OCI-LY1 (cell line): ENCODE measurements at regions not wholly inside any gene's neighbourhood (a gene's known extent, or its start where the extent isn't known, plus 50 kb on each side); places are given as distances from the start of the nearest gene placed in this dataset.

Experiments
- H2AFZ ChIP-seq: fragments of 200-600 bp; sonication (generic), shearing (Covaris generic); 2 replicates; pipeline ENCODE4 v1.6.0; 2014; ENCODE audit warnings: antibody characterized with exemption, mild to moderate bottlenecking, low read length
- H3F3A ChIP-seq: fragments of 200-600 bp; sonication (generic), shearing (Covaris generic); 2 replicates; pipeline ENCODE4 v1.6.0; 2014; ENCODE audit warnings: mild to moderate bottlenecking, antibody characterized with exemption, low read length, moderate library complexity; ENCODE audit not compliant: insufficient read depth
- H3K27ac ChIP-seq: fragments of 200-600 bp; sonication (generic); 2 replicates; pipeline ENCODE4 v1.5.1; 2014; ENCODE audit warnings: low read length, mixed run types, mild to moderate bottlenecking, low read depth; ENCODE audit not compliant: poor library complexity, severe bottlenecking
- H3K27me3 ChIP-seq: fragments of 200-600 bp; sonication (generic); 2 replicates; pipeline ENCODE4 v1.6.0; 2014; ENCODE audit warnings: antibody characterized with exemption, mild to moderate bottlenecking, low read length, moderate library complexity; ENCODE audit not compliant: insufficient read depth
- H3K36me3 ChIP-seq: fragments of 200-600 bp; sonication (generic); 2 replicates; pipeline ENCODE4 v1.6.1; 2014; ENCODE audit warnings: mild to moderate bottlenecking, antibody characterized with exemption, low read length, moderate library complexity, mixed read lengths; ENCODE audit not compliant: insufficient read depth
- H3K4me1 ChIP-seq: fragments of 200-600 bp; sonication (generic); 2 replicates; pipeline ENCODE4 v1.5.1; 2014; ENCODE audit warnings: mild to moderate bottlenecking, low read length, moderate library complexity; ENCODE audit not compliant: insufficient read depth, severe bottlenecking
- H3K4me2 ChIP-seq: fragments of 200-600 bp; sonication (generic), shearing (Covaris generic); 2 replicates; pipeline ENCODE4 v1.6.1; 2014; ENCODE audit warnings: low read length
- H3K4me3 ChIP-seq: fragments of 200-600 bp; sonication (generic); 2 replicates; pipeline ENCODE4 v1.5.1; 2014; ENCODE audit warnings: low read length, low read depth, mild to moderate bottlenecking, mixed read lengths; ENCODE audit not compliant: poor library complexity, severe bottlenecking
- H3K79me2 ChIP-seq: fragments of 200-600 bp; shearing (Covaris generic); 2 replicates; pipeline ENCODE4 v1.6.1; 2016; ENCODE audit warnings: mixed run types, low read length, mixed read lengths; ENCODE audit not compliant: insufficient read depth
- H3K9ac ChIP-seq: fragments of 200-600 bp; sonication (generic), shearing (Covaris generic); 2 replicates; pipeline ENCODE4 v1.6.1; 2014; ENCODE audit warnings: mild to moderate bottlenecking, low read length, mixed read lengths
- H3K9me2 ChIP-seq: fragments of 200-600 bp; sonication (generic), shearing (Covaris generic); 2 replicates; pipeline ENCODE4 v1.6.1; 2014; ENCODE audit warnings: low read depth, mild to moderate bottlenecking, low read length, mixed read lengths
- H3K9me3 ChIP-seq: fragments of 200-600 bp; shearing (Covaris generic); 2 replicates; pipeline ENCODE4 v1.6.1; 2014; ENCODE audit warnings: low read length, mixed read lengths
- H4K20me1 ChIP-seq: fragments of 200-600 bp; sonication (generic), shearing (Covaris generic); 2 replicates; pipeline ENCODE4 v1.6.0; 2016; ENCODE audit warnings: mild to moderate bottlenecking, low read length; ENCODE audit not compliant: insufficient read depth
- EZH2 ChIP-seq: fragments of 200-600 bp; sonication (generic), shearing (Covaris generic); IDR thresholded peaks from 2 replicates; pipeline ENCODE4 v1.8.0; 2017; ENCODE audit warnings: borderline replicate concordance, mixed run types, mild to moderate bottlenecking, antibody characterized with exemption, low read length, moderate library complexity, mixed read lengths
- TF ChIP-seq, protein P1 (sequence below): fragments of 200-600 bp; sonication (generic), shearing (Covaris generic); IDR thresholded peaks from 2 replicates; pipeline ENCODE4 v1.5.1; 2017; ENCODE audit warnings: mild to moderate bottlenecking, antibody characterized with exemption, low read length, moderate library complexity, mixed read lengths

GRCh38 chr14:98298481-98299244 is 973.3 kb downstream of the BCL11B start:
- Histone ChIP-seq H2AFZ (no peak overlapping the region), H3K27me3 (no peaks in the 10 kb centered on the region), H3K9me3 (no peaks in the 10 kb centered on the region)

GRCh38 chr14:98301681-98302080 is 970.3 kb downstream of the BCL11B start:
- H3K36me3 ChIP-seq: no peaks in the 10 kb centered on the region
- H3K4me2 ChIP-seq: no peak overlapping the region
- TF ChIP-seq EZH2: no peak
- TF ChIP-seq, protein P1, sequence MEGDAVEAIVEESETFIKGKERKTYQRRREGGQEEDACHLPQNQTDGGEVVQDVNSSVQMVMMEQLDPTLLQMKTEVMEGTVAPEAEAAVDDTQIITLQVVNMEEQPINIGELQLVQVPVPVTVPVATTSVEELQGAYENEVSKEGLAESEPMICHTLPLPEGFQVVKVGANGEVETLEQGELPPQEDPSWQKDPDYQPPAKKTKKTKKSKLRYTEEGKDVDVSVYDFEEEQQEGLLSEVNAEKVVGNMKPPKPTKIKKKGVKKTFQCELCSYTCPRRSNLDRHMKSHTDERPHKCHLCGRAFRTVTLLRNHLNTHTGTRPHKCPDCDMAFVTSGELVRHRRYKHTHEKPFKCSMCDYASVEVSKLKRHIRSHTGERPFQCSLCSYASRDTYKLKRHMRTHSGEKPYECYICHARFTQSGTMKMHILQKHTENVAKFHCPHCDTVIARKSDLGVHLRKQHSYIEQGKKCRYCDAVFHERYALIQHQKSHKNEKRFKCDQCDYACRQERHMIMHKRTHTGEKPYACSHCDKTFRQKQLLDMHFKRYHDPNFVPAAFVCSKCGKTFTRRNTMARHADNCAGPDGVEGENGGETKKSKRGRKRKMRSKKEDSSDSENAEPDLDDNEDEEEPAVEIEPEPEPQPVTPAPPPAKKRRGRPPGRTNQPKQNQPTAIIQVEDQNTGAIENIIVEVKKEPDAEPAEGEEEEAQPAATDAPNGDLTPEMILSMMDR: no peak
- H3K9me2 ChIP-seq: no peaks in the 10 kb centered on the region
- no peaks in the 10 kb centered on the region for H3K27me3 ChIP-seq
- H3K9ac ChIP-seq: no peak overlapping the region
- H3K27ac ChIP-seq: no peak overlapping the region
- no peaks in the 10 kb centered on the region for H3K9me3 ChIP-seq
- H3K4me1 ChIP-seq: no peaks in the 10 kb centered on the region
- H3K79me2 ChIP-seq: no peaks in the 10 kb centered on the region
- H2AFZ ChIP-seq: no peak overlapping the region
- H4K20me1 ChIP-seq: no peaks in the 10 kb centered on the region
- H3F3A ChIP-seq: no peaks in the 10 kb centered on the region
- H3K4me3 ChIP-seq: no peak overlapping the region

More at GRCh38 chr14:98298481-98299244, 973.3 kb downstream of the BCL11B start:
- H4K20me1 ChIP-seq: no peaks in the 10 kb centered on the region
- H3K4me2 ChIP-seq: no peak overlapping the region
- H3K27ac ChIP-seq: no peak overlapping the region
- H3K79me2 ChIP-seq: no peaks in the 10 kb centered on the region
- H3K36me3 ChIP-seq: no peaks in the 10 kb centered on the region
- TF ChIP-seq EZH2: no peak
- TF ChIP-seq, protein P1: no peak
- H3K9ac ChIP-seq: no peak overlapping the region
- no peaks in the 10 kb centered on the region for H3K9me2 ChIP-seq
- no peaks in the 10 kb centered on the region for H3F3A ChIP-seq
- no peaks in the 10 kb centered on the region for H3K4me1 ChIP-seq
- H3K4me3 ChIP-seq: no peak overlapping the region

DNA sequence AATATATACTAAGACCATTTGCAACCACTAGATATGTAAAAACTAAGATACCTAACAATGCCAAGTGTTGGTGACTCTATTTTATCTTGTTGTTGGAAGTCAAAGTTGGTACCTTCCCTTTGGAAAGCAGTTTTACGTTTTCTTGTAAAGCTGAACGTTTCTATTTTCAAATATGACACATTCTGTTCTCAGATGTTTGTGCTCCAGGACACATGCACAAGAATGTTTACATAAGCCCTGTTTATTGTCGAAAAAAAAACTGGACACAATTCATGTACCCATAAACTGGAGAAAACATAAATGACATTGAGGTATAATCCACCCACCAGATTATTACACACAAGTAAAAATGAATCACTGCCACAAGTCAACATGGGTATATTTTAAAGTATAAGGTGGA is 967.4 kb downstream of the BCL11B start:
- no peaks in the 10 kb centered on the region for H4K20me1 ChIP-seq
- no peaks in the 10 kb centered on the region for H3K36me3 ChIP-seq
- H3K9me2 ChIP-seq: no peaks in the 10 kb centered on the region
- H3K9me3 ChIP-seq: no peaks in the 10 kb centered on the region
- no peaks in the 10 kb centered on the region for H3K27me3 ChIP-seq
- no peak overlapping the region for H3K4me3 ChIP-seq
- H3K4me1 ChIP-seq: no peaks in the 10 kb centered on the region
- no peaks in the 10 kb centered on the region for H3K79me2 ChIP-seq
- no peak overlapping the region for H3K9ac ChIP-seq
- TF ChIP-seq, protein P1: no peak
- no peak for TF ChIP-seq EZH2
- no peak overlapping the region for H3K4me2 ChIP-seq
- no peak overlapping the region for H3K27ac ChIP-seq
- no peaks in the 10 kb centered on the region for H3F3A ChIP-seq
- no peak overlapping the region for H2AFZ ChIP-seq
